Testis (tissue), 2 donors: ENCODE measurements at regions not wholly inside any gene's neighbourhood (a gene's known extent, or its start where the extent isn't known, plus 50 kb on each side); places are given as distances from the start of the nearest gene placed in this dataset.

Experiments
- DNase-seq: peaks from one replicate; pipeline ENCODE4 v3.0.0-alpha.2; 2019
- H3K27ac ChIP-seq, 2 donors: fragments of 200-600 bp; sonication (generic); one replicate each; pipeline ENCODE4 v1.5.1; 2019
- H3K27me3 ChIP-seq: fragments of 200-600 bp; sonication (generic); one replicate; pipeline ENCODE4 v1.5.1; 2019
- H3K36me3 ChIP-seq: fragments of 200-600 bp; sonication (generic); one replicate; pipeline ENCODE4 v1.5.1; 2017; ENCODE audit warnings: low read depth; ENCODE audit errors: missing control alignments
- H3K4me1 ChIP-seq: fragments of 200-600 bp; sonication (generic); one replicate; pipeline ENCODE4 v1.5.1; 2019
- H3K4me3 ChIP-seq, 2 donors: fragments of 200-600 bp; sonication (generic); one replicate each; pipeline ENCODE4 v1.5.1; 2017 to 2019
- H3K9me3 ChIP-seq: fragments of 200-600 bp; sonication (generic); one replicate; pipeline ENCODE4 v1.5.1; 2017
- CTCF ChIP-seq, 3 experiments: fragments of 450-650 bp in 2 of 3; fragments of 200-600 bp in 1 of 3; sonication (generic) in 1 of 3; IDR thresholded peaks; one replicate each; pipeline ENCODE4 v1.5.1; 2016 to 2019; ENCODE audit warnings: antibody characterized with exemption in 3 of 3, mild to moderate bottlenecking in 2 of 3, moderate library complexity in 1 of 3
- POLR2A ChIP-seq: fragments of 450-650 bp; IDR thresholded peaks from one replicate; pipeline ENCODE4 v1.6.1; 2017; ENCODE audit warnings: antibody characterized with exemption, mild to moderate bottlenecking, moderate library complexity
- WGBS, 2 donors: methylation state at CpG; one replicate each; pipeline ENCODE4 v1.1.5; 2018; 5-methylcytosine and 5-hydroxymethylcytosine counted together
- intact Hi-C: fragments of 100-400 bp; cut with DNase I; formaldehyde crosslinking; loops from one replicate; pipeline ENCODE4 v1.15.1; 2023; ENCODE audit warnings: low total_unique reads

GRCh38 chr2:200254773-200255172 is 51.7 kb upstream of the SPATS2L start:
- Histone ChIP-seq H3K36me3 (no peaks in the 10 kb centered on the region), H3K9me3 (no peaks in the 10 kb centered on the region), H3K4me1 (no peaks in the 10 kb centered on the region), H3K27me3 (no peaks in the 10 kb centered on the region), H3K4me3 (no peak overlapping the region), H3K27ac (no peak overlapping the region)
- intact Hi-C loops: no loop called here
- no peak for DNase-seq
- WGBS, 2 donors: 92 to 96% methylated on average over 4 of the region's 4 CpGs
- TF ChIP-seq CTCF (IDR thresholded peaks at IDR 0.05): no peak
- TF ChIP-seq POLR2A: no peak

- intact Hi-C loops: no loop called here
- TF ChIP-seq CTCF (IDR thresholded peaks at IDR 0.05) (no peak), POLR2A (no peak)
These were observed 50.9 kb upstream of the SPATS2L start for GRCh38 chr2:200255549-200255948.

More at GRCh38 chr2:200255549-200255948, 50.9 kb upstream of the SPATS2L start:
- 74 to 90% methylated on average over 2 to 3 of the region's 3 CpGs for WGBS, 2 donors
- no peaks in the 10 kb centered on the region for H3K4me1 ChIP-seq
- no peak overlapping the region for H3K4me3 ChIP-seq
- no peaks in the 10 kb centered on the region for H3K9me3 ChIP-seq
- H3K27me3 ChIP-seq: no peaks in the 10 kb centered on the region
- H3K27ac ChIP-seq: no peak overlapping the region
- DNase-seq: no peak
- no peaks in the 10 kb centered on the region for H3K36me3 ChIP-seq
